GM21576 (cell line): ENCODE measurements at regions not wholly inside any gene's neighbourhood (a gene's known extent, or its start where the extent isn't known, plus 50 kb on each side); places are given as distances from the start of the nearest gene placed in this dataset.
"Not testable (repeated sequence)": the region's sequence is repeated elsewhere in the genome, so short reads cannot be mapped to it uniquely, and the experiment has no call there.

Source experiments
- ATAC-seq: cut with Tn5 transposase; IDR thresholded peaks from one replicate; pipeline ENCODE4 v1.9.1; 2021; ENCODE audit warnings: mild to moderate bottlenecking, moderate library complexity; ENCODE audit not compliant: unreplicated experiment

DNA sequence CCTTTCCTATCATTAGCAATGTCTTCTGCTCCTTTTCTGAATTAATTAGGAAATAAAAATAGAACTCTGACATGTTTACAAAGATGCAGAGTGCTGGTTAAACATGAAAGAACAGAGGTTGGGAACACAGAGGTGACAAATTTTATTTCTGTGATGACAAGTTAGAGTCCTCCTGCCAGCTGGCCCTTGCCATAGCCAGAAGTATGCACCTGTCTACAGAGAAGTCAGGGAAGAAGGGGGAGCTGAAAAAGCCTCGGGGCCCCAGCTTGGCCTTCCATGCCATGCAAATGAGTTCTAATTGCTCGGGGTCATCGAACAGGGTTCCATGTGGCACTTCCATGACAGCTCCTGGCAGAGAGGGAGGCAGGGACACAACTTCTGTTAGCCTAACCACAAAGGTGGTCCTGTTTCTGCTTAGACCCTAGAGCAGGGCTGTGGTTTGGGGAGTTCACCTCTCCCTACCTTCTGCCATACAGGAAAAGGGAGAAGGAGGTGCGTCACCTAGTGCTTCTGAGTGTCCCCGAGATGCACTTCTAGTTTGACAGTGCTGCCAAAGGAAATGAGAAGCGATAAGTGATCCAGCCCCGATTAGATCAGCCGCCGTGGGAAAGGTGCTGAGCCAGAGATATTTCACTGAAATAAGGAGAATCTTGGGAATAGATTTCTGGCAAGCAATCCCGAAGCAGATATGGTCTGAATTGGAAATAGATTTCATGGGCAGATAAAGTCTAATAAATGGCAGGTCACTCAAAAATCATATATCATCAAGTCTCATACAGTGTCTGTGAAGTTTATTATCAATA is 155.8 kb upstream of the FOXN3 start:
- no peak for ATAC-seq

GRCh38 chr14:89571491-89571890 is 154.5 kb upstream of the FOXN3 start:
- ATAC-seq: no peak

- ATAC-seq: no peak
These were observed 149.8 kb upstream of the FOXN3 start for GRCh38 chr14:89566644-89567415.

- ATAC-seq: no peak
These were observed 149.1 kb upstream of the FOXN3 start for GRCh38 chr14:89566180-89566579.

- no peak for ATAC-seq
These were observed 148.6 kb upstream of the FOXN3 start for GRCh38 chr14:89565607-89566006.

GRCh38 chr14:89564989-89565388 is 148.0 kb upstream of the FOXN3 start:
- no peak for ATAC-seq

DNA sequence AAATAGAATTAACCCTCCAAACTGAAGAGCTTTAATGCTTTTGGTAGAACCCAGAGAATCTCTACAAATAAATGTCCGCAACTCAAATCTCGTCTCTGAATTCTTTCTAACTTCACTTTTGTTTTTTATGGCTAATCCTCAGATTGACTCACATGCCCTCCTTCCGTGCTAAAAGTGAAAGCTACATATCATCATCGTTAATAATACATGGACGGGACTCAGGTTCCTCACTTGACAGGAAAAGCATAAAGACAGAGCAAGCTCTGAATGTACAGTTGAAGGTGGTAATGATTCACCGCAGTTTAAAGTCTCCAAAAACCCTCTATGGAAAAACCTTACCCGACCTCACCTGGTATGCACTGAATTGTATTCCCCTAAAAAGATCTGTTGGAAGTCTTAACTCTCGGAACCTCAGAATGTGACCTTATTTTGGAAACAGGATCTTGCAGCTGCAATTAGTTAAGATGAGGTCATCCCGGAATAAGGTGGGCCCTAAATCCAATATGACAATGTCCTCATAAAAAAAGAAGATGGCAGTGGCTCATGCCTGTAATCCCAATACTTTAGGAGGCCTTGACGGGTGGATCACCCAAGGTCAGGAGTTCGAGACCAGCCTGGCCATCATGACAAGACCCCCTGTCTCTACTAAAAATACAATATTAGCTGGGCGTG is 147.4 kb upstream of the FOXN3 start:
- no peak for ATAC-seq

DNA sequence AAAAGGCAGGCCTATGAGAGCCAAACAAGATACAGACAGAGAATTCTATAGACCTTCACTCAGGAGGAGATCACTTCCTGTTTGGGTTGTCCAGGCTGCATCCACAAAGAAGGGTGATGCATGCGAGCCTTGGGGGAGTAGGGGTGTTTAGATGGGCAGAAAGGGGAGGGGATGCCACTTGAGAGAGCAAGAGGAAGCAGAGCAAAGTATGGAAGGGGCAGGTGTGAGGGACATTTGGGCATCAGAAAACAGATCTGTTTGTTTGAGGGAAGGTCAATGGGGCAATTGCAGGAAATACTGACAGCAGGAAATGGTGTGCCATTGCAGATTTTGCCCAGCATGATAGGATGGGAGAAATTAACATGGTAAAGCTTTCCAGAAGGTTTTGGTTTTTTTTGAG is 146.4 kb upstream of the FOXN3 start:
- ATAC-seq: no peak

DNA sequence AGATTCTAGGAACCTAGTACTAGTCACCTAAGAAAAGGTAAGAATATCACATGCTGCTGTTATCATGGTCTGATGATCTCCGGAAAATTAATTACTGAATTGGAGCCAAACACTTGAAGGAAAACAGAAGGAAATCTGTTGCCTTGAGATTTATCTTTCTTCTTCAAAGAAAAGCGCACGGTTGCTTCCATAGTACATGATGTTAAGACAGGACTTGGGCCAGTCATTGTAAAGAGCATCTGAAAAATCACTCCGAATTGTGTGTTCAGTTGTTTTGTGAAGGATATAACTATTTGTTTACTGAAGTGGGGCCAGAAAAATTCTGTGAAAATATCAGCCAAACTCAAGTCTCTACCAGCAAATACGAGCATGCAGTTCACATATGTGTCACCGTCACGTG is 134.9 kb upstream of the FOXN3 start:
- ATAC-seq: no peak

GRCh38 chr14:89551432-89551831 is 134.4 kb upstream of the FOXN3 start:
- no peak for ATAC-seq

DNA sequence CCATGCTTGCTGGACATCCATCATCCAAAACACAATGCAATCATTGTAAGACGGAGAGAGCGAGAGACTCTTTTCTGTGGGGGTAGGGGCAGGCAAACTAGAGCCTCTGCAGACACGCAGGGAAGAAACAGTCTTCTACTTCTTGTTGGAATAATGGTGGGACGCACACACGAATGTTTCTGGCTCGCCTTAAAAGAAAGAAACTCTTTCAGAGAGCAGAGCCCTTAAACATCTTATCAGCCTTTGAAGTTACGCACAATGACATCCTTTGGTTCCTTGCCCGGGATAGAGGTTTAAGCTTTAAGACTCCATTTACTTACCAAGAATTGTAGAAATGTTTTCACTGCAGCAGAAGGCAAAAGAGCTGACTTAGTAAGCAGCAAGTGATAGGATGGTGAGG is 133.8 kb upstream of the FOXN3 start:
- ATAC-seq: no peak

GRCh38 chr14:89549381-89550125 is 132.5 kb upstream of the FOXN3 start:
- ATAC-seq: no peak

GRCh38 chr14:89547047-89547446 is 130.0 kb upstream of the FOXN3 start:
- ATAC-seq: not testable (repeated sequence)

- ATAC-seq: no peak
These were observed 127.7 kb upstream of the FOXN3 start for GRCh38 chr14:89544636-89545301.

GRCh38 chr14:89543425-89543790 is 126.4 kb upstream of the FOXN3 start:
- ATAC-seq: no peak

DNA sequence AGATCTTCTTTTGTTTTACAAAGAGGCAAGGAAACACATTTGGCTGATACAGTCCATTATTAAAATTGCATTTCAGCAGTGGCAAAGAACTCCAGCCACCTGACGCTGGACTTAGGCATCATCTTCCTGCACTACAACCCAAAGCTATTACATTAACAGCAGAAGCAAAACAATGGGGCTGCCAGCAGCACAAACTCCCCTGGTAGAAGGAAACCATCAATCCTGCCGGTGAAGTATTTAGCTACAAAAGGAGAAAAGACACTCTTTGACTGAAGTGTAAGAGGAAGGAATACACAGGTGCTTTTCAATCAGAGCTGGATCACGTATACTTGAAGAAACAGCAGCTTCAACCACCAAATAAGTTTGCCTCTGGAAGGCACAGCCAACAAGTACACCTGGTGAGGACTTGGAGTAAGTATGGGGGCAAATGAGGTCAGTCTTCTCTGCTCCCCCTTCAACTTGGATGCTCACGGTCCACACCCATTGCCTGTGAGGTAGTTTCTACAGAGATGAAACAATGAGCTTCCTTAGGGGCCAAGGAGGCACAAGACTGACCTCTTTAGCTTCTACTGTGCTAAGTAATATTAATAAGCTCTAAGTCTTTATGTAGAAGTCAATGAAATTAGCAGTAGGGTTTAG is 125.9 kb upstream of the FOXN3 start:
- ATAC-seq: no peak

DNA sequence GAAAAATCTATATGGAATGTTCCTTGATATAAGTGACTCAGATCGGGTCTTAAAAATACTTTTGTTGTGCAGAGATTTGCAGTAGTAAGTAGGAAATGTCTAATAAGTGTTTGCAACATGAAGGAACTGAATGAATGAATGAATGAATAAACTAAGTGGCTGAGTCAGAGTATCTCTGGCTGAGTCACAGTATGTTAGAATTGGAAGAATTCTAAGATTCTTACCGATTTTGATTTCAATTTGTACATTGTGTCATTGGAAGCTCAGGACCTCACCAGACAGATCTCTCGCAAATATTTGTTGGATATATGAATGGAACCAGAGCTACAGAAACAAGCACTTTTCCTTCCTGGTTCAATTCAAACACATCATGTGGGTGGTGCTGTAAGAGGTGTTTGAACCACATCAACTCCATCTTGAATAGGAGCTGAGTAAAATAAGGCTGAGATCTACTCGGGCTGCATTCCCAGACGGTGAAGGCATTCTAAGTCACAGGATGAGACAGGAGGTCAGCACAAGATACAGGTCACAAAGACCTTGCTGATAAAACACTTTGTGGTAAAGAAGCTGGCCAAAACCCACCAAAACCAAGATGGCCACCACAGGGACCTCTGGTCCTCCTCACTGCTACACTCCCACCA is 123.9 kb upstream of the FOXN3 start:
- ATAC-seq: no peak

DNA sequence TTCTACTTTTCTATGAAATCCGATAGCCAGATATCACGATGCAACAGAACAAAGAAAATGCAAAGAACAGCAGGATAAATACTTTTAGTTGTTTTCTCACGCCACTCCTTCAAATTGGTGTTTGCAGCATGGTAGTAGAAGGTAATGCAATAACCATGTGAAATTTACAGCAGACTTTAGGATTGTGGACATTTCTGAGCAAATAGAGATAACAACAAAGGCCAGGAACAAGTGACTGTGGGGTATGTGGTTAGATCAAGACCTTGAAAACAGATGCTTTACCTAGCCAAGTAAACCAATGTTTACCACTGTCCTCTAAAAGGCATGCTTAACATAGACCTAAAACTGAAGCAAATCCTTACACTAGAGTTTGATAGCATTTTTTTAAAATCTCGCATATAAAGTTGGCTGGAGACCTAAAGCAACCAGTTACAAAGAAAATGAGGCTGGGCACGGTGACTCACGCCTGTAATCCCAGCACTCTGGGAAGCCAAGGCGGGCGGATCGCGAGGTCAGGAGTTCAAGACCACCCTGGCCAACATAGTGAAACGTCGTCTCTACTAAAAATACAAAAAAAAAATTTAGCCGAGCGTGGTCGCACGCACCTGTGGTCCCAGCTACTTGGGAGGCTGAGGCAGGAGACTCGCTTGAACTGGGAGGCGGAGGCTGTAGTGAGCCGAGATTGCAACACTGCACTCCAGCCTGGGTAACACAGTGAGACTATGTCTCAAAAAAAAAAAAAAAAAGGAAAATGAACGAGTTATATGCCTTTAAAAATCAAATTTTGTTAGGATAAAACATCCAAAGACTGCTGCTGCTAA is 123.2 kb upstream of the FOXN3 start:
- ATAC-seq: no peak

DNA sequence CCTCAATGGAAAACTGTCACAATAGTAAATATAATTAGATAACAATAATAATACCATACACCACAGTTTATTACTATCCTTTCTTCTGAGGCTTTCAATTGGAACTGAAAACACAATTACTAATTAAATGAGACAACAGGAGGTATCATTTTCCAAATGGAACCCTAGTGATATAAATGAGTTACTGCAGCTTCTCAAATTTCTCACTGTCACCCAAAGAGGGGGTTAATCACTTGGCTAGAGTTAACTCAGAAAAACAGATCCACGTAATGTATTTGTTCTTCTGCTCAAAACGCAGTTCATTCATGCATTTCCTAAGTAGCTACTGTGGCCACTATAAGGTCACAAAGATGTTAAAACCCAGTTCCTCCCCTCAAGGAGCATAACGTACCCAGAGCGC is 120.9 kb upstream of the FOXN3 start:
- ATAC-seq: no peak
